ENCODE measurements at regions not wholly inside any gene's neighbourhood (a gene's known extent, or its start where the extent isn't known, plus 50 kb on each side); places are given as distances from the start of the nearest gene placed in this dataset.

GRCh38 chr2:193590831-193591230 lies 1396.1 kb upstream of the TMEFF2 start:
- Histone ChIP-seq H3K4me3 (ENCODE audit: low read depth, low read length) (no peak overlapping the region), H3K4me1 (ENCODE audit: control insufficient read depth, insufficient read depth, low read length) (no peaks in the 10 kb centered on the region), H3K36me3 (ENCODE audit: control insufficient read depth in 2 of 2, insufficient read depth in 1 of 2, low read length in 2 of 2) (no peaks in the 10 kb centered on the region), H3K27ac (ENCODE audit: extremely low read depth, low read depth, low read length) (no peak overlapping the region), H3K9me3 (ENCODE audit: control insufficient read depth, insufficient read depth, low read depth, low read length) (no peaks in the 10 kb centered on the region)
- ChIA-PET CTCF (no interaction called here), POLR2A (no interaction called here)
- TF ChIP-seq PRDM10 (tag by site-specific recombination; IDR thresholded peaks at IDR 0.05) (no peak), HIC1 (tag by site-specific recombination; IDR thresholded peaks at IDR 0.05) (no peak), MYNN (tag by site-specific recombination; IDR thresholded peaks at IDR 0.05; ENCODE audit: borderline replicate concordance) (no peak), KLF1 (tag by site-specific recombination; IDR thresholded peaks at IDR 0.05) (no peak)

DNA sequence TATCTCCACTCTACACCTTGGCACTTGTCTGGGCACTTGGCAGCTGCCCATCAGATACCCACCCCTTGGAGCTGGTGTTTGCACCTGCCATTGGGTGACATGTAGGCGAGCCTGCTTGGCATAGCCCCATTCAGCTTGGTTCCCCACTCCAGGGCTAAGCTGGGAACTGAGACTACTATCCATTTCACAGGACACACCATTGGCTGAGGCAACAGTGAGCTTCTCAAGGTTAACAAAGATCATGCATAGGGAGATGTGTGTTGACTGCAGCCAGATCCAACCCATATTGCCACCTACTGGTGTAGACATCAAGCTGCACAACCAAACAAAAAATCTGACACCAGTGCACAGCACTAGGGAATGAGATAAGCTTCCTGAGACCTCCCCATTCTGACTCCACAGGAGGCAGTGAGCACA lies 1389.8 kb upstream of the TMEFF2 start:
- Histone ChIP-seq H3K9me3 (ENCODE audit: control insufficient read depth, insufficient read depth, low read depth, low read length) (no peaks in the 10 kb centered on the region), H3K27ac (ENCODE audit: extremely low read depth, low read depth, low read length) (no peak overlapping the region), H3K4me3 (ENCODE audit: low read depth, low read length) (no peak overlapping the region), H3K4me1 (ENCODE audit: control insufficient read depth, insufficient read depth, low read length) (no peaks in the 10 kb centered on the region), H3K36me3 (ENCODE audit: control insufficient read depth in 2 of 2, insufficient read depth in 1 of 2, low read length in 2 of 2) (no peaks in the 10 kb centered on the region)
- ChIA-PET CTCF (interaction anchor here (0.6 to 1.2 kb wide), 3 partner anchors 10 to 903 kb away, joined by 3 to 4 read pairs (median 3); no protein-coding TSS in a partner anchor), POLR2A (no interaction called here)
- TF ChIP-seq ZNF223 (tag by site-specific recombination; IDR thresholded peaks at IDR 0.05) (no peak), ZNF654 (tag by site-specific recombination; IDR thresholded peaks at IDR 0.05; ENCODE audit: low read depth) (peak; percentile 33), ZNF175 (tag by site-specific recombination; IDR thresholded peaks at IDR 0.05) (no peak), TRIM28 (IDR thresholded peaks at IDR 0.05; ENCODE audit: borderline replicate concordance, low read length) (peak; percentile 64; the same call in 1 of the 2 replicates), ZNF148 (tag by site-specific recombination; IDR thresholded peaks at IDR 0.05; ENCODE audit: borderline replicate concordance) (no peak), SETDB1 (IDR thresholded peaks at IDR 0.05; ENCODE audit: insufficient read length, low read length) (peak; percentile 18)

DNA sequence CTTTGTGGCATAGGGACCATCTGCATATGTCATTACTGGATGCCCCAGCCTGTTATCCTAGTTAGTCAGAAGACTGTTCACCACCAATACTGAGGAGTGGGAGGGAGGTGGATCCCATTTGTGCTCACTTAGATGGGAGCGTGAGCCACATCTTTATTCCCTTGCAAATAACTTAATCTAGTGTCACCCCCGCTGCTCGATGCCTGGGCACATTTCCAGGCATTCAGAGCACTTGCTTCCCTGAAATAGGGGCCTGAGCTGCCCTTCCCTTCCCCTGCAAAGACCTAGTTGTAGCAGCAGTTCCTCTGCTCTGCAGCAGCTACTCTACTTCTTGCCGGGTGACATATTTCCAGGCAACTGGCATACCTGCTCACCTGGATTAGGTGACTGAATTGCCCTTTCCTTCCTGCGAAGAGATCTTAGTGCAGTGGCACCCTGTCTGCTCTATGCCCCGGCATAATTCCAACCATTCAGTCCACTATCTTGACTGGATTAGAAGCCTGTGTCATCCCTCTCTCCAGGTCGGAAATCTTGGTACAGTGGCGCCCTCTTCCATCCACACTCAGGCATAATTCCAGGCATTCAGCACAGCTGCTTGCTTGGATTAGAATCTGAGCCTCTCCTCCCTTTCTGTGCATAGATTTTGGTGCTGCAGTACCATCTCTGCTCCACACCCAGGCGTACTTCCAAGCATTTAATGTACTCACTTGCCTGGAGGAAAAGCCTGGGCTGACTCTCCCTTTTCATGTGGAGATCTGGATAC lies 1389.1 kb upstream of the TMEFF2 start:
- POLR2A ChIA-PET, result no interaction called here
- CTCF ChIA-PET, result interaction anchor here (0.6 to 1.0 kb wide), 3 partner anchors 13 to 1378 kb away, joined by 3 read pairs; no protein-coding TSS in a partner anchor
- TF ChIP-seq ZNF654 (tag by site-specific recombination; IDR thresholded peaks at IDR 0.05; ENCODE audit: low read depth), result peak; percentile 33; the same call in 1 of the 2 replicates
- TF ChIP-seq ZNF513 (tag by site-specific recombination; IDR thresholded peaks at IDR 0.05), result no peak
- no peak for TF ChIP-seq ZNF24 (tag by site-specific recombination; IDR thresholded peaks at IDR 0.05)
- TF ChIP-seq, protein P1, sequence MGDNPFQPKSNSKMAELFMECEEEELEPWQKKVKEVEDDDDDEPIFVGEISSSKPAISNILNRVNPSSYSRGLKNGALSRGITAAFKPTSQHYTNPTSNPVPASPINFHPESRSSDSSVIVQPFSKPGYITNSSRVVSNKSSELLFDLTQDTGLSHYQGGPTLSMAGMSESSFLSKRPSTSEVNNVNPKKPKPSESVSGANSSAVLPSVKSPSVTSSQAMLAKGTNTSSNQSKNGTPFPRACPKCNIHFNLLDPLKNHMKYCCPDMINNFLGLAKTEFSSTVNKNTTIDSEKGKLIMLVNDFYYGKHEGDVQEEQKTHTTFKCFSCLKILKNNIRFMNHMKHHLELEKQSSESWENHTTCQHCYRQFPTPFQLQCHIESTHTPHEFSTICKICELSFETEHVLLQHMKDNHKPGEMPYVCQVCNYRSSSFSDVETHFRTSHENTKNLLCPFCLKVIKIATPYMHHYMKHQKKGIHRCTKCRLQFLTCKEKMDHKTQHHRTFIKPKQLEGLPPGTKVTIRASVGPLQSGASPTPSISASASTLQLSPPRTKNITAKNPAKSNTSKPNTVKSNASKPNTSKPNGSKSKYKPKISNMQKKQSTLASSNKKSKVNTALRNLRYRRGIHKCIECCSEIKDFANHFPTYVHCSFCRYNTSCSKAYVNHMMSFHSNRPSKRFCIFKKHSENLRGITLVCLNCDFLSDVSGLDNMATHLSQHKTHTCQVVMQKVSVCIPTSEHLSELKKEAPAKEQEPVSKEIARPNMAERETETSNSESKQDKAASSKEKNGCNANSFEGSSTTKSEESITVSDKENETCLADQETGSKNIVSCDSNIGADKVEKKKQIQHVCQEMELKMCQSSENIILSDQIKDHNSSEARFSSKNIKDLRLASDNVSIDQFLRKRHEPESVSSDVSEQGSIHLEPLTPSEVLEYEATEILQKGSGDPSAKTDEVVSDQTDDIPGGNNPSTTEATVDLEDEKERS (tag by site-specific recombination; IDR thresholded peaks at IDR 0.05), result no peak
- TF ChIP-seq ZNF629 (tag by site-specific recombination; IDR thresholded peaks at IDR 0.05), result no peak
- no peak for TF ChIP-seq ZSCAN23 (tag by site-specific recombination; IDR thresholded peaks at IDR 0.05)

More for the DNA sequence above, 1389.1 kb upstream of the TMEFF2 start:
- no peaks in the 10 kb centered on the region for H3K9me3 ChIP-seq (ENCODE audit: control insufficient read depth, insufficient read depth, low read depth, low read length)
- no peak overlapping the region for H3K4me3 ChIP-seq (ENCODE audit: low read depth, low read length)
- no peaks in the 10 kb centered on the region for H3K36me3 ChIP-seq (ENCODE audit: control insufficient read depth in 2 of 2, insufficient read depth in 1 of 2, low read length in 2 of 2)
- no peak overlapping the region for H3K27ac ChIP-seq (ENCODE audit: extremely low read depth, low read depth, low read length)
- H3K4me1 ChIP-seq (ENCODE audit: control insufficient read depth, insufficient read depth, low read length), result no peaks in the 10 kb centered on the region
